Mesenchymal stem cell (in vitro differentiated cells and primary cell): ENCODE measurements at regions not wholly inside any gene's neighbourhood (a gene's known extent, or its start where the extent isn't known, plus 50 kb on each side); places are given as distances from the start of the nearest gene placed in this dataset.

Experiments
- DNase-seq: peaks from one replicate; pipeline ENCODE4 v3.0.0-alpha.2; 2013
- H2AFZ ChIP-seq: one replicate; pipeline ENCODE4 v1.6.1; 2013; ENCODE audit warnings: low read depth, mild to moderate bottlenecking, control low read depth, inconsistent platforms, low read length, moderate library complexity
- H2AK5ac ChIP-seq: 2 replicates; pipeline ENCODE4 v1.6.1; 2013; ENCODE audit warnings: low read length, moderate library complexity, mild to moderate bottlenecking, inconsistent platforms; ENCODE audit not compliant: severe bottlenecking
- H2BK120ac ChIP-seq: one replicate; pipeline ENCODE4 v1.6.1; 2013; ENCODE audit warnings: low read depth, mild to moderate bottlenecking, inconsistent platforms, low read length, moderate library complexity
- H2BK12ac ChIP-seq, 2 experiments: one replicate each; pipeline ENCODE4 v1.6.1; 2013; ENCODE audit warnings: inconsistent platforms in 2 of 2, low read length in 2 of 2, mild to moderate bottlenecking in 2 of 2, moderate library complexity in 2 of 2, control low read depth in 1 of 2
- H2BK15ac ChIP-seq: one replicate; pipeline ENCODE4 v1.6.1; 2013; ENCODE audit warnings: mild to moderate bottlenecking, low read depth, inconsistent platforms; ENCODE audit not compliant: poor library complexity, severe bottlenecking
- H2BK5ac ChIP-seq: 2 replicates; pipeline ENCODE4 v1.6.1; 2013; ENCODE audit warnings: low read depth, mild to moderate bottlenecking, low read length, control low read depth, inconsistent platforms; ENCODE audit not compliant: poor library complexity, severe bottlenecking
- H3K14ac ChIP-seq, 2 experiments: one replicate each; pipeline ENCODE4 v1.6.1; 2013; ENCODE audit warnings: inconsistent platforms in 2 of 2, low read length in 2 of 2, control low read depth in 1 of 2, mild to moderate bottlenecking in 1 of 2, moderate library complexity in 1 of 2
- H3K18ac ChIP-seq, 2 experiments: one replicate each; pipeline ENCODE4 v1.6.1; 2013; ENCODE audit warnings: inconsistent platforms in 2 of 2, low read length in 2 of 2, control low read depth in 1 of 2, low read depth in 1 of 2, mild to moderate bottlenecking in 1 of 2
- H3K23ac ChIP-seq, 2 experiments: one replicate each; pipeline ENCODE4 v1.6.1; 2013; ENCODE audit warnings: inconsistent platforms in 2 of 2, low read length in 2 of 2, mild to moderate bottlenecking in 2 of 2, moderate library complexity in 2 of 2, control low read depth in 1 of 2
- H3K27ac ChIP-seq: 2 replicates; pipeline ENCODE4 v1.5.1; 2013; ENCODE audit warnings: mild to moderate bottlenecking, moderate library complexity, low read length, control low read depth, inconsistent platforms; ENCODE audit not compliant: poor library complexity, severe bottlenecking
- H3K27me3 ChIP-seq, 2 experiments: 2 replicates each; pipeline versions ENCODE4 v1.6.1 to v1.7.0; 2013; ENCODE audit warnings: low read length in 2 of 2, mild to moderate bottlenecking in 2 of 2, moderate library complexity in 2 of 2, control low read depth in 1 of 2, inconsistent platforms in 1 of 2; ENCODE audit not compliant: control insufficient read depth in 1 of 2, insufficient read depth in 1 of 2
- H3K36me3 ChIP-seq, 2 experiments: 2 replicates each; pipeline versions ENCODE4 v1.6.1 to v1.7.0; 2013; ENCODE audit warnings: low read length in 2 of 2, control low read depth in 1 of 2, inconsistent platforms in 1 of 2, low read depth in 1 of 2, mild to moderate bottlenecking in 1 of 2; ENCODE audit not compliant: insufficient read depth in 2 of 2, control insufficient read depth in 1 of 2
- H3K4ac ChIP-seq, 2 experiments: one replicate each; pipeline ENCODE4 v1.6.1; 2013; ENCODE audit warnings: inconsistent platforms in 2 of 2, low read length in 2 of 2, mild to moderate bottlenecking in 2 of 2, moderate library complexity in 2 of 2, control low read depth in 1 of 2, low read depth in 1 of 2
- H3K4me1 ChIP-seq: 2 replicates; pipeline ENCODE4 v1.6.1; 2013; ENCODE audit warnings: low read depth, low read length, control low read depth; ENCODE audit not compliant: control insufficient read depth, insufficient read depth
- H3K4me2 ChIP-seq: 2 replicates; pipeline ENCODE4 v1.6.1; 2013; ENCODE audit warnings: low read length, mild to moderate bottlenecking, inconsistent platforms; ENCODE audit not compliant: poor library complexity, severe bottlenecking
- H3K4me3 ChIP-seq, 2 experiments: 2 replicates each; pipeline versions ENCODE4 v1.5.1 to v1.7.0; 2013; ENCODE audit warnings: low read length in 2 of 2, mild to moderate bottlenecking in 2 of 2, control low read depth in 1 of 2, low read depth in 1 of 2; ENCODE audit not compliant: insufficient read depth in 1 of 2
- H3K79me1 ChIP-seq: replicated peaks from 2 replicates; pipeline ENCODE4 v1.6.1; 2013; ENCODE audit warnings: mild to moderate bottlenecking, control low read depth, low read length, inconsistent platforms; ENCODE audit not compliant: poor library complexity, severe bottlenecking
- H3K9ac ChIP-seq: 2 replicates; pipeline ENCODE4 v1.7.0; 2013; ENCODE audit warnings: mild to moderate bottlenecking, low read length, moderate library complexity
- H3K9me3 ChIP-seq: 2 replicates; pipeline ENCODE4 v1.7.0; 2013; ENCODE audit warnings: mild to moderate bottlenecking, low read length; ENCODE audit not compliant: control insufficient read depth
- H4K8ac ChIP-seq: one replicate; pipeline ENCODE4 v1.6.1; 2013; ENCODE audit warnings: inconsistent platforms, mild to moderate bottlenecking, low read length, moderate library complexity
- H4K91ac ChIP-seq: one replicate; pipeline ENCODE4 v1.6.1; 2013; ENCODE audit warnings: mild to moderate bottlenecking, low read length, inconsistent platforms
- WGBS: methylation state at CpG from one replicate; pipeline ENCODE4 v1.1.7; 2013; ENCODE audit warnings: mixed read lengths; 5-methylcytosine and 5-hydroxymethylcytosine counted together

DNA sequence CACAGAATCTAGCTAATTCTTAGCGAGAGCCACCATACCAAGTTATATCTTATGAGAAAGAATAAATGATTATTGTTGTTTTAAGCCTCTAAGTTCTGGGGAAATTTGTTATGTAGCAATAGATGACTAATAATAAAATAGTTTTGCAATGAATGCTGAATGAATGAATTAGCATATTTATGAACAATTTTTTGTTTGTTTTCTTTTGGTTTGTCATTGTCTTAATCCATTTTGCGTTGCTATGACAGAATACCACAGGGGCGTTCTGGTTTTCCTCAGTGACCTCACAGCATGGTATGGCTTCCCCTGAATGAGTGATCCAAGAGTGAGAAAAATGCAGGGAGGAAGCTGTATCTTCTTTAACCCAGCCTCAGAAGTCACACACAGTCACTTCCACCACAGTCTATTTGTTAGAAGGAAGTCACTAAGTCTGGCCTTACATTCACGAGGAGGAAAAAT is 53.8 kb upstream of the HPDL start:
- H3K4ac ChIP-seq = no peak overlapping the region
- H3K36me3 ChIP-seq = no peaks in the 10 kb centered on the region
- H3K14ac ChIP-seq = no peak overlapping the region
- no peak overlapping the region for H2AFZ ChIP-seq
- H3K18ac ChIP-seq = no peak overlapping the region
- 84% methylated on average over 3 of the region's 4 CpGs for WGBS
- no peak overlapping the region for H3K27ac ChIP-seq
- no peak overlapping the region for H3K4me2 ChIP-seq
- peak; percentile 39 for DNase-seq
- H3K9ac ChIP-seq = peak overlapping the region; percentile 66
- no peak overlapping the region for H2BK120ac ChIP-seq
- no peak overlapping the region for H4K8ac ChIP-seq
- no peaks in the 10 kb centered on the region for H3K4me1 ChIP-seq
- H2BK5ac ChIP-seq = no peak overlapping the region
- no peaks in the 10 kb centered on the region for H3K27me3 ChIP-seq
- no peak overlapping the region for H2AK5ac ChIP-seq
- no peaks in the 10 kb centered on the region for H3K9me3 ChIP-seq
- H2BK15ac ChIP-seq = no peak overlapping the region
- H3K4me3 ChIP-seq = no peak overlapping the region
- no peak overlapping the region for H3K23ac ChIP-seq
- H4K91ac ChIP-seq = no peak overlapping the region
- H2BK12ac ChIP-seq = no peak overlapping the region
- H3K79me1 ChIP-seq = no peaks in the 10 kb centered on the region

DNA sequence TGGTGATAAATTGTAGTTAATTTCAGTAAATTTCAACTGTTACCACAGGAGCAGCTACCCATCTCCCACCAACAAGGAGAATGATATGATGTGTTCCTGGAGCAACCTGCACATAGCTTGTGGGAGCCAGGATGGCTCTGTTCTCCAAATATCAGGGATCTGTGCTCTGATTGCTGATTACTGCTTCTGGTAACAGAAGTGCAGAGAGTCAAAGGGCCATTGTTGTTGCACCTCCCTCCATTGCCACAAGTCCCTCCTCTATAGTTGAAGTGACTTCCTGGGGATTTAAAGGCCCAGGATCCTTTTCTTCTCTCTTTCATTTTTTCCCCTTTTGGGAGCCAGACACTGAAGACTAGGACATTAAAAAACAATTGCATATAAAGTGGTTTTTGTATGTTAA is 51.6 kb upstream of the HPDL start:
- no peak overlapping the region for H3K4ac ChIP-seq
- no peak overlapping the region for H3K4me3 ChIP-seq
- no peak overlapping the region for H3K4me2 ChIP-seq
- no peak overlapping the region for H4K91ac ChIP-seq
- H3K23ac ChIP-seq = no peak overlapping the region
- no peaks in the 10 kb centered on the region for H3K27me3 ChIP-seq
- no peak overlapping the region for H2BK120ac ChIP-seq
- no peak overlapping the region for H2BK5ac ChIP-seq
- no peak overlapping the region for H2AK5ac ChIP-seq
- no peak overlapping the region for H2BK15ac ChIP-seq
- H4K8ac ChIP-seq = no peak overlapping the region
- H3K4me1 ChIP-seq = no peaks in the 10 kb centered on the region
- no peaks in the 10 kb centered on the region for H3K79me1 ChIP-seq
- no peaks in the 10 kb centered on the region for H3K36me3 ChIP-seq
- H3K18ac ChIP-seq = no peak overlapping the region
- no peak overlapping the region for H3K9ac ChIP-seq
- no peak overlapping the region for H2AFZ ChIP-seq
- no peak for DNase-seq
- no peak overlapping the region for H3K27ac ChIP-seq
- no peak overlapping the region for H2BK12ac ChIP-seq
- peaks cover 5% of the 10 kb centered on the region for H3K9me3 ChIP-seq
- no peak overlapping the region for H3K14ac ChIP-seq
